KMS-11 (cell line): ENCODE measurements at regions not wholly inside any gene's neighbourhood (a gene's known extent, or its start where the extent isn't known, plus 50 kb on each side); places are given as distances from the start of the nearest gene placed in this dataset.

Experiments
- H2AFZ ChIP-seq: fragments of 200-600 bp; sonication (generic); 2 replicates; pipeline ENCODE4 v1.6.1; 2016; ENCODE audit warnings: antibody characterized with exemption, mixed run types, low read depth
- H3K27ac ChIP-seq: fragments of 200-600 bp; sonication (generic); 2 replicates; pipeline ENCODE4 v1.6.1; 2016; ENCODE audit warnings: mild to moderate bottlenecking, mixed run types
- H3K27me3 ChIP-seq: fragments of 200-600 bp; sonication (generic); 2 replicates; pipeline ENCODE4 v1.6.1; 2017; ENCODE audit warnings: mild to moderate bottlenecking, low read depth, mixed run types, moderate library complexity; ENCODE audit not compliant: insufficient read depth
- H3K36me3 ChIP-seq: fragments of 200-600 bp; sonication (generic); 2 replicates; pipeline ENCODE4 v1.6.1; 2017; ENCODE audit warnings: mild to moderate bottlenecking, mixed run types; ENCODE audit not compliant: insufficient read depth
- H3K4me1 ChIP-seq: fragments of 200-600 bp; sonication (generic); 2 replicates; pipeline ENCODE4 v1.6.1; 2016; ENCODE audit warnings: mild to moderate bottlenecking, low read depth, mixed run types; ENCODE audit not compliant: poor library complexity, severe bottlenecking
- H3K4me2 ChIP-seq: fragments of 200-600 bp; sonication (generic); 2 replicates; pipeline ENCODE4 v1.7.0; 2016; ENCODE audit warnings: mild to moderate bottlenecking, mixed run types
- H3K4me3 ChIP-seq: fragments of 200-600 bp; sonication (generic); IDR thresholded peaks from 2 replicates; pipeline ENCODE4 v1.6.1; 2017; ENCODE audit warnings: low read depth, low read length, mixed read lengths; ENCODE audit not compliant: insufficient read depth
- H3K79me2 ChIP-seq: fragments of 200-600 bp; sonication (generic); 2 replicates; pipeline ENCODE4 v1.6.1; 2016; ENCODE audit warnings: low read depth, mixed run types; ENCODE audit not compliant: insufficient read depth
- H3K9ac ChIP-seq: fragments of 200-600 bp; sonication (generic); 2 replicates; pipeline ENCODE4 v1.6.1; 2016; ENCODE audit warnings: mild to moderate bottlenecking, mixed run types
- H4K20me1 ChIP-seq: fragments of 200-600 bp; sonication (generic); 2 replicates; pipeline ENCODE4 v1.6.1; 2016; ENCODE audit warnings: mild to moderate bottlenecking, mixed run types; ENCODE audit not compliant: insufficient read depth
- TF ChIP-seq, protein P1 (sequence below): fragments of 200-600 bp; sonication (generic); conservative IDR thresholded peaks from 2 replicates; pipeline ENCODE4 v1.6.1; 2017; ENCODE audit warnings: low read depth, mild to moderate bottlenecking, antibody characterized with exemption, low read length, moderate library complexity, mixed read lengths

DNA sequence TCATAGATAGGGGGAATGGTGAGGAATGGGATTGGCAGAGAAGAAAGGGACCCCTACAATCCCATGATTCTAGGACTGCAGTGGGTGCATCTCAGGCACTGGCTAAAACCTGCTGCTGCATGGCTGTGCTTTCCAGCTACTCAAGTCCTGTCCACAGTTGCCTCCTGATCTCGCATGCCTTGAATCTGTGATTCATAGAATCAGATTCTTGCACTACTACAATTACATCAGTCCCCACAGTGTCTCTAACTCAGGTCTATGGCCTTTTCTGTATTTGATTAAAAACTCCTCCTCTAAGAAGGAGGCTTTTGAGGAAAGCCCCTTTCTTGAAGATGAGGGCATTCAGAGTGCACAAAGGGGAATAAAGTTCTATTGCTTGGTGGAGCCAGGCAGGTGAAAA lies 117.4 kb downstream of the LRATD1 start:
- Histone ChIP-seq H3K79me2 (no peaks in the 10 kb centered on the region), H3K4me1 (no peaks in the 10 kb centered on the region), H3K9ac (no peak overlapping the region), H4K20me1 (no peaks in the 10 kb centered on the region), H3K27me3 (no peaks in the 10 kb centered on the region), H3K4me3 (no peak overlapping the region), H3K4me2 (no peak overlapping the region), H2AFZ (no peak overlapping the region), H3K27ac (no peak overlapping the region), H3K36me3 (no peaks in the 10 kb centered on the region)
- TF ChIP-seq, protein P1, sequence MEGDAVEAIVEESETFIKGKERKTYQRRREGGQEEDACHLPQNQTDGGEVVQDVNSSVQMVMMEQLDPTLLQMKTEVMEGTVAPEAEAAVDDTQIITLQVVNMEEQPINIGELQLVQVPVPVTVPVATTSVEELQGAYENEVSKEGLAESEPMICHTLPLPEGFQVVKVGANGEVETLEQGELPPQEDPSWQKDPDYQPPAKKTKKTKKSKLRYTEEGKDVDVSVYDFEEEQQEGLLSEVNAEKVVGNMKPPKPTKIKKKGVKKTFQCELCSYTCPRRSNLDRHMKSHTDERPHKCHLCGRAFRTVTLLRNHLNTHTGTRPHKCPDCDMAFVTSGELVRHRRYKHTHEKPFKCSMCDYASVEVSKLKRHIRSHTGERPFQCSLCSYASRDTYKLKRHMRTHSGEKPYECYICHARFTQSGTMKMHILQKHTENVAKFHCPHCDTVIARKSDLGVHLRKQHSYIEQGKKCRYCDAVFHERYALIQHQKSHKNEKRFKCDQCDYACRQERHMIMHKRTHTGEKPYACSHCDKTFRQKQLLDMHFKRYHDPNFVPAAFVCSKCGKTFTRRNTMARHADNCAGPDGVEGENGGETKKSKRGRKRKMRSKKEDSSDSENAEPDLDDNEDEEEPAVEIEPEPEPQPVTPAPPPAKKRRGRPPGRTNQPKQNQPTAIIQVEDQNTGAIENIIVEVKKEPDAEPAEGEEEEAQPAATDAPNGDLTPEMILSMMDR: no peak

DNA sequence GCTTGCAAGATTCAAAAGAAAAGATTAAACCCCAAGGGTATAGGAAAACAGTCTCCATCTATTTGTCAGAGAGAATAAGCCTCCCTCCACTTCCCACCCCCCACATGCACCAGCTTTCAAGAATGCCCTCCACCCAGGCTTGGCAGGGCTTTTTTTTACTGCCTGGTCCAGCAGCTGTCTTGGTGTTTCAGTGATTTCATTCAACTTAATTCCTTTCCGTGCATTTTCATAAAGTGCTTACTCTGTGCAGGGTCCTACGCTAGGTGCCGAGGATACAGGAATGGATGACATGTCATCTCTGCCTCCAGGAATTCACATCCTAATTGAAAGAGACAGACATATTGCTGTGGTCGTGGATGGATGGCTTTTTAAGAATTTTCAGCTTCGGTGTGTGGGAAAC lies 117.9 kb downstream of the LRATD1 start:
- H3K4me1 ChIP-seq: no peaks in the 10 kb centered on the region
- H4K20me1 ChIP-seq: no peaks in the 10 kb centered on the region
- H3K79me2 ChIP-seq: no peaks in the 10 kb centered on the region
- no peak overlapping the region for H3K27ac ChIP-seq
- H3K9ac ChIP-seq: no peak overlapping the region
- H2AFZ ChIP-seq: no peak overlapping the region
- H3K27me3 ChIP-seq: no peaks in the 10 kb centered on the region
- no peaks in the 10 kb centered on the region for H3K36me3 ChIP-seq
- no peak overlapping the region for H3K4me2 ChIP-seq
- H3K4me3 ChIP-seq: no peak overlapping the region
- TF ChIP-seq, protein P1: no peak

DNA sequence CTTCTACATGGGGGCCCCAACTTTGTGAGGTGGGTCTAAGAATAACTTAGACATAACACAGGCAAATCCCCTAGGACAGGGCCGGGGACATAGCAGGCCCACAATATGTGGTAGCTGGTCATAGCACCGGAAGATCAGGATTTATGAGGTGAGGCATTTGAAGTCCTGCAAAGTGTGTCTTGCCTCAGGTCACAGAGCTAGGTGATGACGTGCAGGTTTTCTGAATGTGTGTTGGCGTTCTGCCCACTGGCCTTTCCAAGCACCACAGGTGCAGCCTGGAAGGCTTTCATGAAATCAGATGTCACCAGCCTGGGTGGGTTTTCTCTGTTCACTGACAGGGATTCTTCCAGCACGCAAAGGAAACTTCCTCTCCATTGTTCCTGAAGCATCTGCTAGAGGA lies 119.1 kb downstream of the LRATD1 start:
- no peaks in the 10 kb centered on the region for H4K20me1 ChIP-seq
- no peaks in the 10 kb centered on the region for H3K36me3 ChIP-seq
- no peak overlapping the region for H3K9ac ChIP-seq
- no peaks in the 10 kb centered on the region for H3K79me2 ChIP-seq
- no peaks in the 10 kb centered on the region for H3K27me3 ChIP-seq
- no peak overlapping the region for H3K4me3 ChIP-seq
- TF ChIP-seq, protein P1: no peak
- no peaks in the 10 kb centered on the region for H3K4me1 ChIP-seq
- H2AFZ ChIP-seq: no peak overlapping the region
- H3K27ac ChIP-seq: no peak overlapping the region
- H3K4me2 ChIP-seq: no peak overlapping the region

DNA sequence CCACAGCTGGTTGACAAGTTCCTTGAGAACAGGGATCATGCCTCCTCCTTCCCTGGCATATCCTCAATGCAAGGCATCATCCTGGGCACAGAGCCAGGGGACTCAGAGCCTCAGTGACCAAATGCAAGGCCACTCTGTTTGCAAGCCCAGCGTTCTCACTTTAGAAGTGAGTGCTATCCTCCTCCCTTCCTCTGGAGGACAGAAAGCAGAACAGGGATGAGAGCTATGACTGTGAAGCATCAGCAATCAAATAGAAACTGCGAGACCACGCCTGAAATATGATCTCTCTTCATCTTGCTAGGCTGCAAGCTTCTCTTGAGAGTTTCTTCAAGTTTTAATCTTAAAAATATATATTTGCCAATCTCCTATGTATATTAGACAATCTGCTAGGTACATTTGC lies 119.8 kb downstream of the LRATD1 start:
- Histone ChIP-seq H3K4me1 (no peaks in the 10 kb centered on the region), H4K20me1 (no peaks in the 10 kb centered on the region), H3K79me2 (no peaks in the 10 kb centered on the region), H3K27me3 (no peaks in the 10 kb centered on the region), H3K4me2 (no peak overlapping the region), H3K27ac (no peak overlapping the region), H3K36me3 (no peaks in the 10 kb centered on the region), H2AFZ (no peak overlapping the region), H3K4me3 (no peak overlapping the region), H3K9ac (no peak overlapping the region)
- TF ChIP-seq, protein P1: no peak
